Mesodermal cell (in vitro differentiated cells): ENCODE measurements at regions not wholly inside any gene's neighbourhood (a gene's known extent, or its start where the extent isn't known, plus 50 kb on each side); places are given as distances from the start of the nearest gene placed in this dataset.

ENCODE experiments used
- H3K27ac ChIP-seq: 2 replicates; pipeline ENCODE4 v1.7.0; 2013; ENCODE audit warnings: mild to moderate bottlenecking, low read depth, low read length, moderate library complexity; ENCODE audit not compliant: severe bottlenecking
- H3K36me3 ChIP-seq: 2 replicates; pipeline ENCODE4 v1.7.1; 2013; ENCODE audit warnings: mild to moderate bottlenecking, low read length, moderate library complexity; ENCODE audit not compliant: control insufficient read depth, insufficient read depth
- H3K4me1 ChIP-seq: one replicate; pipeline ENCODE4 v1.7.1; 2013; ENCODE audit warnings: mild to moderate bottlenecking, low read length; ENCODE audit not compliant: insufficient read depth, control insufficient read depth, poor library complexity, severe bottlenecking
- H3K4me3 ChIP-seq: 2 replicates; pipeline ENCODE4 v1.7.0; 2013; ENCODE audit warnings: low read length, control low read depth, mild to moderate bottlenecking; ENCODE audit not compliant: insufficient read depth, poor library complexity, severe bottlenecking; ENCODE audit errors: extremely low read depth
- H3K9me3 ChIP-seq: 2 replicates; pipeline ENCODE4 v1.7.1; 2013; ENCODE audit warnings: mild to moderate bottlenecking, low read length, moderate library complexity; ENCODE audit not compliant: control insufficient read depth
- WGBS, 2 experiments: methylation state at CpG; one replicate each; pipeline ENCODE4 v1.1.5; 2013; ENCODE audit warnings: missing lambda C conversion rate in 2 of 2; ENCODE audit not compliant: insufficient coverage in 2 of 2; 5-methylcytosine and 5-hydroxymethylcytosine counted together

- peaks cover 13% of the 10 kb centered on the region for H3K4me1 ChIP-seq
- no peaks in the 10 kb centered on the region for H3K9me3 ChIP-seq
- 88 to 94% methylated on average over 5 to 6 of the region's 6 CpGs for WGBS, 2 experiments
- no peak overlapping the region for H3K27ac ChIP-seq
- no peaks in the 10 kb centered on the region for H3K36me3 ChIP-seq
- no peak overlapping the region for H3K4me3 ChIP-seq
Measured at GRCh38 chr3:194972641-194973040, 287.0 kb downstream of the FAM43A start.

GRCh38 chr3:194973366-194974000, 287.8 kb downstream of the FAM43A start:
- Histone ChIP-seq H3K9me3 (no peaks in the 10 kb centered on the region), H3K36me3 (no peaks in the 10 kb centered on the region), H3K27ac (no peak overlapping the region), H3K4me1 (peaks cover 19% of the 10 kb centered on the region), H3K4me3 (no peak overlapping the region)
- 88 to 93% methylated on average over 12 of the region's 12 CpGs for WGBS, 2 experiments

GRCh38 chr3:194974468-194975135, 288.9 kb downstream of the FAM43A start:
- Histone ChIP-seq H3K36me3 (no peaks in the 10 kb centered on the region), H3K27ac (no peak overlapping the region), H3K9me3 (no peaks in the 10 kb centered on the region), H3K4me1 (peaks cover 19% of the 10 kb centered on the region), H3K4me3 (no peak overlapping the region)
- 94 to 98% methylated on average over 5 to 7 of the region's 9 CpGs for WGBS, 2 experiments

GRCh38 chr3:194976049-194976451, 290.4 kb downstream of the FAM43A start:
- Histone ChIP-seq H3K9me3 (no peaks in the 10 kb centered on the region), H3K27ac (no peak overlapping the region), H3K36me3 (no peaks in the 10 kb centered on the region), H3K4me3 (no peak overlapping the region), H3K4me1 (peaks cover 19% of the 10 kb centered on the region)
- 96 to 100% methylated on average over 5 of the region's 5 CpGs for WGBS, 2 experiments

DNA sequence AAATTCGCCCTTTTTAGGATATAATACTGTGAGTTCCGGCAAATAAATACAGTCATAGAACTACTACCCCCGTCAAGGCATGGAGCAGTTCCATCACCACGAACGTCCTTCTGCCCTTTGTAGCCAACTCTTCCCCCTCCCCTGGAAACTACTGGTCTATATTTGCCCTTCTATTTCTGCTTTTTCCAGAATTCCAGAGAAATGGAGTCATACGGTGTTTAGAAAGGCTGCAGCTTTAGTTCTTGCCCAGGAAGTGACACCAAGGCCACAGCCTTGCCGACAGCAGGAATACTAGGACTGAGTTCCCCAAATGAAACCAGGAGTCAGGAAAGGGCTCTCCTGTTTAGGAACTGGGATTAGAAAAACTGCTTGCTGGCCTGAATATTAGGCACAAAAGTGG, 291.2 kb downstream of the FAM43A start:
- Histone ChIP-seq H3K36me3 (no peaks in the 10 kb centered on the region), H3K27ac (peak overlapping the region; percentile 43), H3K4me1 (peaks cover 19% of the 10 kb centered on the region), H3K9me3 (peaks cover 3% of the 10 kb centered on the region), H3K4me3 (no peak overlapping the region)
- WGBS, 2 experiments = 80 to 88% methylated on average over 4 to 6 of the region's 7 CpGs

DNA sequence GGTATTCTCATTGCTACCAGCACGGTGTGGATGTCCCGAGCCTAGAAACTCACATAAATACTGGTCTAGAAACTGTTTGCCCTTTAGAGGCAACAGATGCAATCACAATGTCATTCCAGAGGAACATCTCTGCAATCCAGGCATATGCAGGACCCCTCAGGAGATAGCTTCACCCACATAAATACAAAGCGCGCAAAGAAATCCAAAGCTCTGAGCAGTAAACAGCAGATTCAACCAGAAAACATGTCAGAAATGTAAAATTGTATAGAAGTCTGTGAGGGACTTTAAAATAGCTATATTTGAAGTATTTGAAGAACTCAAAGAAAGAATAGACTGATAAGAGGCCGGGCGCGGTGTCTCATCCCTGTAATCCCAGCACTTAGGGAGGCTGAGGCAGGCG, 291.7 kb downstream of the FAM43A start:
- no peaks in the 10 kb centered on the region for H3K36me3 ChIP-seq
- H3K4me3 ChIP-seq = no peak overlapping the region
- peaks cover 19% of the 10 kb centered on the region for H3K4me1 ChIP-seq
- H3K27ac ChIP-seq = peak overlapping the region; percentile 43
- 95 to 97% methylated on average over 6 of the region's 8 CpGs for WGBS, 2 experiments
- H3K9me3 ChIP-seq = peaks cover 8% of the 10 kb centered on the region

DNA sequence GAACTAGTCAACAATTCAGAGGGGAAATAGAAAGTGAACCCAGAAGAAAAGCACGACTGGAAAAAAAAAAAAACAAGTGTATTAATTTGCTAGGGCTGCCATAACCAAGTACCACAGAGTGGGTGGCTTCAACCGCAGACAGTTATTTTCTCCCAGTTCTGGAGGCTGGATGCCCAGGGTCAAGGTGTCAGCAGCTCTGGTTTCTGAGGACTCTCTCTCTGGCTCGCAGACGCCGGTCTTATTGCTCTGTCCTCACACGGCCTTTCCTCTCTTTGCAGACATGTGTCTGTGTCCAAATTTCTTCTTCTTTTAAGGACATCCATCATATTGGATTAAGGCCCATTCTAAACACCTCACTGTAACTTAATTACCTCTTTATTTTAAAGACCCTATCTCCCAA, 291.8 kb downstream of the XXYLT1 start:
- 92 to 95% methylated on average over 5 of the region's 6 CpGs for WGBS, 2 experiments
- H3K27ac ChIP-seq = no peak overlapping the region
- H3K4me3 ChIP-seq = no peak overlapping the region
- no peaks in the 10 kb centered on the region for H3K36me3 ChIP-seq
- H3K9me3 ChIP-seq = peaks cover 15% of the 10 kb centered on the region
- peaks cover 21% of the 10 kb centered on the region for H3K4me1 ChIP-seq

DNA sequence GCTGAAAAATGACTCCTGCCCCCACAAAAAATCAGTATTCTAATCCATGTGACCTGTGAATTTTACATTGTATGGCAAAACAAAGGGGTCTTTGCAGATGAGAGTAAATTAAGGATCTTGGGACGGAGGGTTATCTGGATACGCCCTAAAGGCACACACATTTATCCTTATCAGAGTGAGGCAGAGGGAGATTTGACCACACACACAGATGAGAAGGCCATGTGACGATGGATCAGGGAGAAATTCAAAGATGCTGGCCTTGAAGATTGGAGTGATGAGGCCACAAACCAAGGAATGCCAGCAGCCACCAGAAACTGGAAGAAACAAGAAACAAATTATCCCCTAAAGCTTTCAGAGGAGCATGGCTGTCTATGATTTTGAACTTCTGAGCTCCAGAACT, 288.5 kb downstream of the XXYLT1 start:
- H3K36me3 ChIP-seq = no peaks in the 10 kb centered on the region
- H3K4me1 ChIP-seq = peaks cover 15% of the 10 kb centered on the region
- H3K9me3 ChIP-seq = peaks cover 15% of the 10 kb centered on the region
- no peak overlapping the region for H3K27ac ChIP-seq
- 100% methylated on average over 1 of the region's 3 CpGs; no CpG with 5 or more reads in 1 of the 2 experiments for WGBS, 2 experiments
- no peak overlapping the region for H3K4me3 ChIP-seq

DNA sequence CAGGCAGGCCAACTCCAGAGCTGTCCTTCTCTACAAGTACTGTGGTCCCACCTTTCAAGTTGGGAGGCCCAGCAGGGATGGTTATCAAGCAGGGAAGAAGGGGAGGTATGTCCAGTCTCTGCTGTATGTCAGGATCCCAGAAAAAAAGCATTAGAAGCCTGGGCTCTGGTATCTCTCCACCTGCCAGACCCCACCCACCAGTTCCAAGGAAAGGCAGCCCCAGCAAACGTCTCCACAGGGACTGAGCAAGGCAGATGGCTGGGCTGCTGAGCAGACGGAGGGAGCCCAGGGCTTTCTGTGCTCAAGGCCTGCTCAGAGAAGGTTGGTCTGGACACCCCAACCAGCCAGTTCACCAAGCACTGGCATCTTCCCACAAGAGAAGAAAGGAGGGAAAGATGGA, 287.8 kb downstream of the XXYLT1 start:
- WGBS, 2 experiments = 50% methylated on average over 1 of the region's 2 CpGs; no CpG with 5 or more reads in 1 of the 2 experiments
- Histone ChIP-seq H3K9me3 (peaks cover 15% of the 10 kb centered on the region), H3K36me3 (no peaks in the 10 kb centered on the region), H3K4me3 (no peak overlapping the region), H3K27ac (no peak overlapping the region), H3K4me1 (peaks cover 15% of the 10 kb centered on the region)

- H3K27ac ChIP-seq = no peak overlapping the region
- no peak overlapping the region for H3K4me3 ChIP-seq
- H3K36me3 ChIP-seq = no peaks in the 10 kb centered on the region
- H3K4me1 ChIP-seq = peaks cover 17% of the 10 kb centered on the region
- 100% methylated on average over 1 of the region's 2 CpGs for WGBS, 2 experiments
- peaks cover 15% of the 10 kb centered on the region for H3K9me3 ChIP-seq
Measured at GRCh38 chr3:194983620-194984019, 287.3 kb downstream of the XXYLT1 start.

GRCh38 chr3:194984066-194984465, 286.9 kb downstream of the XXYLT1 start:
- Histone ChIP-seq H3K27ac (no peak overlapping the region), H3K4me3 (no peak overlapping the region), H3K4me1 (peaks cover 17% of the 10 kb centered on the region), H3K36me3 (no peaks in the 10 kb centered on the region), H3K9me3 (peaks cover 15% of the 10 kb centered on the region)
- 95 to 100% methylated on average over 2 to 3 of the region's 3 CpGs for WGBS, 2 experiments
